ENCODE measurements at regions not wholly inside any gene's neighbourhood (a gene's known extent, or its start where the extent isn't known, plus 50 kb on each side); places are given as distances from the start of the nearest gene placed in this dataset.

- no peak overlapping the region for H3K27ac ChIP-seq
- H3K4me3 ChIP-seq = no peak overlapping the region
These were observed 141.7 kb downstream of the RPLP1 start for GRCh38 chr15:69593981-69594966.

GRCh38 chr15:69595009-69595791, 142.6 kb downstream of the RPLP1 start:
- Histone ChIP-seq H3K27ac (no peak overlapping the region), H3K4me3 (no peak overlapping the region)

GRCh38 chr15:69597061-69597592, 144.5 kb downstream of the RPLP1 start:
- no peak overlapping the region for H3K4me3 ChIP-seq
- no peak overlapping the region for H3K27ac ChIP-seq

GRCh38 chr15:69599271-69599670, 146.7 kb downstream of the RPLP1 start:
- Histone ChIP-seq H3K27ac (no peak overlapping the region), H3K4me3 (no peak overlapping the region)

- no peak overlapping the region for H3K4me3 ChIP-seq
- H3K27ac ChIP-seq = no peak overlapping the region
These were observed 148.0 kb downstream of the RPLP1 start for GRCh38 chr15:69600556-69601085.

GRCh38 chr15:69601711-69602504, 149.3 kb downstream of the RPLP1 start:
- Histone ChIP-seq H3K4me3 (no peak overlapping the region), H3K27ac (no peak overlapping the region)

GRCh38 chr15:69602921-69603320, 150.3 kb downstream of the RPLP1 start:
- no peak overlapping the region for H3K27ac ChIP-seq
- H3K4me3 ChIP-seq = no peak overlapping the region

- Histone ChIP-seq H3K4me3 (no peak overlapping the region), H3K27ac (no peak overlapping the region)
These were observed 150.9 kb downstream of the RPLP1 start for GRCh38 chr15:69603369-69604071.

GRCh38 chr15:69604072-69604411, 151.4 kb downstream of the RPLP1 start:
- Histone ChIP-seq H3K27ac (no peak overlapping the region), H3K4me3 (no peak overlapping the region)

- H3K4me3 ChIP-seq = no peak overlapping the region
- no peak overlapping the region for H3K27ac ChIP-seq
These were observed 153.5 kb downstream of the RPLP1 start for GRCh38 chr15:69606144-69606543.

- no peak overlapping the region for H3K27ac ChIP-seq
These were observed 154.4 kb downstream of the RPLP1 start for GRCh38 chr15:69606921-69607500.

GRCh38 chr15:69608661-69609060, 156.0 kb downstream of the RPLP1 start:
- Histone ChIP-seq H3K4me3 (no peak overlapping the region), H3K27ac (no peak overlapping the region)

More at GRCh38 chr15:69606921-69607500, 154.4 kb downstream of the RPLP1 start:
- no peak overlapping the region for H3K4me3 ChIP-seq

GRCh38 chr15:69609176-69609575, 156.6 kb downstream of the RPLP1 start:
- Histone ChIP-seq H3K27ac (no peak overlapping the region), H3K4me3 (no peak overlapping the region)

GRCh38 chr15:69609776-69610175, 157.2 kb downstream of the RPLP1 start:
- Histone ChIP-seq H3K27ac (no peak overlapping the region), H3K4me3 (no peak overlapping the region)

- Histone ChIP-seq H3K4me3 (no peak overlapping the region), H3K27ac (no peak overlapping the region)
These were observed 157.7 kb downstream of the RPLP1 start for GRCh38 chr15:69610277-69610676.

GRCh38 chr15:69610858-69611257, 158.2 kb downstream of the RPLP1 start:
- Histone ChIP-seq H3K27ac (no peak overlapping the region), H3K4me3 (no peak overlapping the region)

GRCh38 chr15:69612112-69612511, 159.5 kb downstream of the RPLP1 start:
- H3K4me3 ChIP-seq = no peak overlapping the region
- no peak overlapping the region for H3K27ac ChIP-seq

- H3K4me3 ChIP-seq = no peak overlapping the region
- H3K27ac ChIP-seq = no peak overlapping the region
These were observed 160.6 kb downstream of the RPLP1 start for GRCh38 chr15:69613182-69613581.

- no peak overlapping the region for H3K27ac ChIP-seq
- no peak overlapping the region for H3K4me3 ChIP-seq
These were observed 161.4 kb downstream of the RPLP1 start for GRCh38 chr15:69613988-69614387.

Measured in skin epidermis (tissue), 12 donors.